NK-92 treated with Interleukin-12 subunit alpha and Interleukin-12 subunit beta, amount 100 ng/mL, for 24 hours (cell line): ENCODE measurements at regions not wholly inside any gene's neighbourhood (a gene's known extent, or its start where the extent isn't known, plus 50 kb on each side); places are given as distances from the start of the nearest gene placed in this dataset.

ENCODE experiments used
- DNase-seq: peaks from one replicate; lab custom pipeline; 2025; lab: John Stamatoyannopoulos, UW

GRCh38 chrY:8202837-8203236 is 1134.4 kb upstream of the TSPY4 start:
- no peak for DNase-seq

GRCh38 chrY:8241144-8241543 is 1096.1 kb upstream of the TSPY4 start:
- no peak for DNase-seq

DNA sequence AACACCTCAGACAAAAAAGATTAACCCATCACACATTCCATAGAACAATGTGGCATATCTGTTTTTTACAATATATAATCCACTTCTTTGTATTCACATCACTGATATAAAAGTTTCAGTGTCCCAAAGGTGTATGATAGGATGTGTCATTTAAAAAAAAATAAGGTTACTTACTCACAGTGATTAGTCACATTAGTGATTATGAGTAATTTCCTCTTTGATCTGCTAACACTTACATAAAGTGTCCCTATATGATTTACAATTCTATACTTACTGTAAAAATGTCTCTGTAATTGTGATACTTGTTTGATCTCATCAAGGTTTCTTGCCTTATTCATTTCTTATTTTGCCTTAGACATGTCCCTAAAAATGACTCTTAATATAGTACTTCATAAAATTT is 1063.5 kb upstream of the TSPY4 start:
- no peak for DNase-seq

DNA sequence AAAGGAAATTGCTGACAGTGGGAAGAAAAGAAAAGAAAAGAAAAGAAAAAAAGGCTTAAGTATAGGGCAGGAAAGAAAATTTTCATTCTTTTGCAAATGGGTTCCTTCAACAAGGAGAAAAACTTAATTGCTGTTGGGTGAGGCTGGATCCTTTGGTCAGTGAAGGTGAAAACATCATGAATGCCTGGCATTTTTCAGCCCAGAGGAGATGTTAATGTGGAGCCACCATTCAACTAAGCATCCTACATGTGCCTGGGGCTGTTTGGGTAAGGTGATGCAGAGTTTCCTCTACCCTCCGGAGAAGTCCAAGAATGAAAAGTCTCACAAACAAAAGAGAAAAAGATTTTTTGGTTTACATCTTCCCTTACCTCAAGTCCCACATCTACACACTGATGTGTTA is 1032.2 kb upstream of the TSPY4 start:
- no peak for DNase-seq

- DNase-seq: no peak
Observed at GRCh38 chrY:8324113-8324512, 1013.2 kb upstream of the TSPY4 start.

- DNase-seq: no peak
Observed at GRCh38 chrY:8326944-8327343, 1010.3 kb upstream of the TSPY4 start.

- no peak for DNase-seq
Observed at GRCh38 chrY:8327708-8328354, 1009.4 kb upstream of the TSPY4 start.

GRCh38 chrY:8329431-8329830 is 1007.8 kb upstream of the TSPY4 start:
- DNase-seq: no peak

DNA sequence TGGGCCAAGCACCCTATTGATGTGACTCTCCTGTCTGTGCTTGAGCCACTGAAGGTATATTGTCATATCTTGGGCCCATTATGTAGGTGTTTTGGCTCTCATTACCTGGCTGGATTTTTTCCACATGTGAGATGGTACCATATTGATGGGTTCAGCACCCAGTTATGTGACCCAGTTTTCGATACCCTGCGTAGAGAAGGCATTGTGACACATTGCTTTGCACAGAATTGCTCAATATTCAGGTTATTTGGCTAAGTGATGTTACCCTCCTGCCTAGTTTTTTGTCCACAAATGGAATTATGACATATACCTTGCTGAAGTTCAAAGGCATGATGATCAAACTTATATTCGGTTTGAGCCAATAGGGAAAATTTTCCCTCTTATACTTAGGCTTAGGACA is 1007.3 kb upstream of the TSPY4 start:
- DNase-seq: no peak

DNA sequence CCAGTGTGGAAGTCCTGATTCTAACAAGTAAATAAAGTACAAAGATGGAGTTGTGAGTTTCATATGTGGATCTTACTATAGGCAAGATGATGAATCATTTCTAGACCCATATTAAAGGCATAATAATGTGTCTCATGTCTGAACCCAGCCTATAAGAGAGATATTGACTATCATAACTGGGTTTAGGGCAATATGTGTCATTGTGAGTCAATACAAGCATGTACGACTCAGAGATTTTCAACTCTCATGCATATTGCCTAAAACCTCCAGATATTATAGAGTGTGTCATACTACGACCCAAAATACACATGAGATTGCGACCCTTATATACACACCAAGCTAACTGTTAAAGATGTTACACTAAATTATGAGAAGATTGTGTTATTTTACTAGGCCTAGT is 1003.9 kb upstream of the TSPY4 start:
- DNase-seq: no peak

DNA sequence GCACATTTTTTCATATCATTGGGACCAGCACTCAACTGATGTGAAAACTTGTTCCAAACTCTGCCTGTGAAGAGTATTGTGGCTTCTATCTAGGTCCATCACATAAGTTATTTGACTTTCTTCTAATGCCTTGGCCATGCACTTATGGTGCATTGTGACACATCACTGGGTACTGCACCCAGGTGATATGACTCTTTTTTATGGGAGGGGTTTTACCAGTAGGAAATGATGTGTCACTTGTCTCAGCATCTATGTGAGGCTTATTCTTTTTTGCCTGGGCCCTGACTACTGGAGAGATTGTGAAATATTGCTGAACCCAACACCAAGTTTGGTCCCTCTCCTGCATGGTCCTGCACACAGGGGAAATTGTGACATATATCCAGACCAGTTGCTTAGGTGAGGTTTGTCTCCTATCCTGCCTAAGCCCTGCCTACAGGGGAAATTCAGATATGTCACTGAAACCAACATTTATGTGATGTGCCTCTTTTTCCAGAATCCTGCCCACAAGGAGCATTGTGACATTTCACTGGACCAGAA is 1001.9 kb upstream of the TSPY4 start:
- no peak for DNase-seq

GRCh38 chrY:8336112-8336774 is 1001.0 kb upstream of the TSPY4 start:
- DNase-seq: no peak

- DNase-seq: no peak
Observed at GRCh38 chrY:8341000-8341399, 996.3 kb upstream of the TSPY4 start.

DNA sequence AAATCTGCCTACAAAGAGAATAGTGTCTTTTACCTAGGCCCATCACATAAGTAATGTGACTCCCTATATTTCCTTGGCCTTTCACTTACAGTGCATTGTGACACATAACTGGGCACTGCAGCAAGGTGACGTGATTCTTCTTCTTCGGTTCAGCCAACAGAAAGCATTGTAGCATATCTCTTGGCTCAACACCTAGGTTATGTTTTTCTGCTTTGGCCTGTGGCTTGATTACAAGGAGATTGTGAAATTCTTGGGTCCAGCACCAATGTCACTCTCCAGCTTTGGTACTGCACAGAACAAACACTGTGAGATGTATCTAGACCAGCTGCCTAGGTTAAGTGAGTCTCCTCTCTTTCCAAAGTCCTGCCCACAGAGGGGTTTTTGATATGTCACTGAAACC is 995.1 kb upstream of the TSPY4 start:
- no peak for DNase-seq

GRCh38 chrY:8351241-8351640 is 986.0 kb upstream of the TSPY4 start:
- no peak for DNase-seq

DNA sequence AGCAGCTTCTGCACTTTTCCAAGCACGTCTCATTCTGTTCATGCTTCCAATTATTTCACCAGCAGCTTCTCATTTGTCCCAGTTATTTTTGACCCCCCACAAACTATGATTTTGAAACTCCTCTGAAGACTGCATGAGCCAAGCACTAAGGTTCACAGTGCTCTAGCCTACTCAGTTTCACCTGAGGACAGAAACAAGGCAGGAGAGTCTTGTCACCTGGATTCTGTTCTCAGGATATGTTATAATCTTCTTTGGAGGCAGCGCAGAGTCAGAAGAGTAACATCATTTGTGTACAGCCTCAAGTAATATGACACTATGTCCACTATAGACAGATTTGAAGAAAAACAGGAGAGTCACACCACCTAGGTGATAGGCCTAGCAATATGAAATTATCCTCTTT is 985.1 kb upstream of the TSPY4 start:
- DNase-seq: no peak

DNA sequence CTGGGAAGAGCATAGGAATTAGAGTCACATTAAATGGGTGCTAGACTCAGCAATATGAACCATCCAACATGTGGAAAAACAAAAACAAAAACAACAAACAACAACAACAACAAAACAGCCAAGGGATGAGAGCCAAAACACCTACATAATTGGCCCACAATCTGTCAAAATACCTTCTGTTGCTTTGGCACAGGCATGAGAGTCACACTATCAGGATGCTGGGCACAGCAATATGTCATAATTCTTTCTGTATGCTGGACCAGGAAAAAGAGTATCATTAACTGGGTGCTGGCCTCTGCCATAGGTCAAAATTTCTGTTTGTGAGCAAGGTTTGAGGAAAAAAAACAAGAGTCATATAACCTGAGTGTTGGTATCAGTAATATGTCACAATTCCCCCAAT is 979.1 kb upstream of the TSPY4 start:
- DNase-seq: no peak

DNA sequence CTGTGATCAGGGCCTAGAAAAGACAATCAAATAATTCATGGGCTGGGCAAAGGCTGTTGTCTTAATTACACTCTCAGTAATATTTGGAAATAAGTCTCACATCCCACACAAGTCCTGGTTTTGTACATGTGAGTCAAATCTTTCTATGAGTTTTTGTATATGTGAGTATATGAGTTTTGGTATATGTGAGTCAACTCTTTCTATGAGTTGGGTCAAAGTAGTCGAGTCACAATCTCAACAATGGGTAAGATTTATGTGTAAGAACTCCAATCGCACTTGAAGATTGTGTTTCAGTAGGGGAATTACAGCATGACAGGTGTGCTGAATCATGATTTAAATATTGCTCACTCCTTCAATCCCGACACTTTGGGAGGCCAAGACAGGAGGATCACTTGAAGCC is 975.5 kb upstream of the TSPY4 start:
- DNase-seq: no peak

DNA sequence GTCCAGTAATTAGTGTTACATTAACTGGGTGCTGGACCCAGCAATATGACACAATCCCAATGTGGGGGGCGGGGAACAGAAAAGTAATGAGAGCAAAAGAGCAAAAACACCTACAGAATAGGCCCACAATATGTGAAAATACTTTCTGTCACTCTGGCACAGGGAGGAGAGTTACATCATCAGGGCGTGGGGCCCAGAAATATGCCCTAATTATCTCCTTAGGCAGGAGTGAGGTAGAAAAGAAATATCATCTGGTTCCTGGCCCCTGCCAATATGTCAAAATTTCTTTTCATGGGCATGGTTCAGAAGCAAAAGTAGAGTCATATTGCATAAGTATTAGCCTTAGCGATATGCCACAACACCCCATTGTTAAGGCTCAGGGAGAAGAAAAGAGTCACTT is 959.8 kb upstream of the TSPY4 start:
- DNase-seq: no peak

GRCh38 chrY:8379800-8380199 is 957.5 kb upstream of the TSPY4 start:
- DNase-seq: no peak

DNA sequence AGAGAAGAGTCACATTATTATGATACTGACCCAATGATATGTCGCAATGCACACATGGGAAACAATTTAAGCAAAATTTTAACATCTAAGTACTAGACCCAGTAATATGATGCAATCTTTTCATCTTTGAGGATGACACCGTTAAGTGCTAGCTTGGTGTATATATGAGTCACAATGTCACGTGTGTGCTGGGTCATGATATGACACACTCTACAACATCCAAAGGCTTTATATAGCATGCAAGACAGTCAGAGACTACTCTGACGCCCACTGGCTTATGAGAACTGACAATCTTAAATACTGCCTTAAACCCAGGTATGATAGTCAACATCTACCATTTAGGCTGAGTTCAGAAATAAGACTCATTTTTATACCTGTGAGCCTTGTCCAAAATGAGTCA is 955.8 kb upstream of the TSPY4 start:
- no peak for DNase-seq

DNA sequence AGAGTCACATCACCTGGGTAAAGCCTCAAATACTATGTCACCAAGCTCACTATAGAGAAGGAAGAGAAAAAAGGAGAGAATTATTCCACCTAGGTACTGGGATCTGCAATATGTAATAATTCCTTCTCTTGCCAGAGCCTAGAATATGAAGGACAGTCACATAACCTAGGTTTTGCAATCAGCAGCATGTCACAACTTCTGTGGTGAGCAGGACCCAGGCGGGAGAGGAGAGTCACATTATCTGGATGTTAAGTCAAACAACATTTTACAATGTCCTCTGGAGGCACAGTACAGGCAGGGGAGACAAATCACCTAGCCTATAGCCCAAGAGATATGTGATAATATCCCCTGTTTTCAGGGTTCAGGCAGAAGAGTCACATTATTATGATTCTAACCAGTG is 951.2 kb upstream of the TSPY4 start:
- DNase-seq: no peak

GRCh38 chrY:8388512-8388911 is 948.8 kb upstream of the TSPY4 start:
- DNase-seq: no peak

DNA sequence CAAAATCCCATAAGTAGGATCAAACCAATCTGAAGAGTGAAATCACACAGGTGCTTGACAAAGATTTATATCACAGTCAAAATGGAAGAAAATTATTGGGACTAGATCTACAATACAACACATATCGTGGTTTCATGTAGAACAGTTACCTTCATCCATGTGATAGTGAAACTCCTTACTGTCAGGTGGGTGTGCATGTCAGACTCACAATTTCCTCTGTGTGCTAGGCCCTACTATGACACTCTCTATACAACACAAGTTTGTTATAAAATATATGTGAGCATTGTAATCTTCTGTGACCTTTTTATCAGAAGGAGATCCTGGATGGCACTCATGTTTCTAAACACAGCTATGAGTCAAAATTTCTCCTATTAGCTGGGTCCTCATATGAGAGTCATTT is 947.0 kb upstream of the TSPY4 start:
- DNase-seq: no peak
